Liver (tissue), 3 donors: ENCODE measurements at regions not wholly inside any gene's neighbourhood (a gene's known extent, or its start where the extent isn't known, plus 50 kb on each side); places are given as distances from the start of the nearest gene placed in this dataset.

Experiments
- EGR1 ChIP-seq, 2 donors: IDR thresholded peaks; 2 replicates each; pipeline ENCODE4 v1.6.1; 2016 to 2018; ENCODE audit warnings: antibody characterized with exemption in 2 of 2, low read depth in 2 of 2
- HNF4G ChIP-seq: IDR thresholded peaks from 2 replicates; pipeline ENCODE4 v1.6.1; 2016; ENCODE audit warnings: antibody characterized with exemption
- JUND ChIP-seq, 2 donors: IDR thresholded peaks; 2 replicates each; pipeline ENCODE4 v1.6.1; 2016; ENCODE audit warnings: antibody characterized with exemption in 2 of 2
- RAD21 ChIP-seq, 2 donors: IDR thresholded peaks; 2 replicates each; pipeline ENCODE4 v1.6.1; 2016; ENCODE audit warnings: antibody characterized with exemption in 2 of 2, mild to moderate bottlenecking in 2 of 2
- RXRA ChIP-seq, 2 donors: IDR thresholded peaks; 2 replicates each; pipeline ENCODE4 v1.6.1; 2017 to 2018; ENCODE audit warnings: antibody characterized with exemption in 2 of 2, mild to moderate bottlenecking in 1 of 2
- TAF1 ChIP-seq: conservative IDR thresholded peaks from 2 replicates; pipeline ENCODE4 v1.6.1; 2016; ENCODE audit warnings: antibody characterized with exemption, mild to moderate bottlenecking
- TF ChIP-seq, protein P1 (sequence below): IDR thresholded peaks from 2 replicates; pipeline ENCODE4 v1.6.1; 2016; ENCODE audit warnings: antibody characterized with exemption
- TF ChIP-seq, protein P2 (sequence below): IDR thresholded peaks from 2 replicates; pipeline ENCODE4 v1.6.1; 2016; ENCODE audit warnings: antibody characterized with exemption
- TF ChIP-seq, protein P3 (sequence below): fragments of 150-350 bp; IDR thresholded peaks from 2 replicates; pipeline ENCODE4 v1.5.1; 2017; ENCODE audit warnings: improper control_type of control experiment, low read depth, low read length; ENCODE audit not compliant: missing input control
- TF ChIP-seq, protein P4 (sequence below): IDR thresholded peaks from 2 replicates; pipeline ENCODE4 v1.6.1; 2016; ENCODE audit warnings: antibody characterized with exemption, mild to moderate bottlenecking
- donor health status: healthy.
- donor health status: healthy.

DNA sequence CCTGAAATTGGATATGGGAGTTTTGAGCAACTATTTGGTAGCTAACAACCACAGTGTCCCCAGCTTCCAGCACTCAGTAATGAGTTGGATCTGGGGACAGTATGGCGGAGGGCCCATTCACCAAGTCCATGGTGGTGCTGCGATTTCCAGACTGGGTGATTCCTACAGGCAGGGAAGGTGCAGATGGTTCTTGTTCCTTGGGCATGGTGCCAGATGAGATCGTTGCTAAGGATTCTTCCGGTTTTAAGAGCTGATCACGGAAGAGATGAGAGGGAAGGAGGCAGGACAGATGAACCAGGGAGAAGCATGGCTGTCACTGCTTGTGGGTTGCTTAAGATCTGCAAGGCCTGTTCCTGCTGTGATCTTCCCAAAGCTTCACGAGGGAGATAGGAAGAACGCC lies 380.3 kb downstream of the TCERG1L start:
- TF ChIP-seq, protein P1, sequence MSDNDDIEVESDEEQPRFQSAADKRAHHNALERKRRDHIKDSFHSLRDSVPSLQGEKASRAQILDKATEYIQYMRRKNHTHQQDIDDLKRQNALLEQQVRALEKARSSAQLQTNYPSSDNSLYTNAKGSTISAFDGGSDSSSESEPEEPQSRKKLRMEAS: no peak
- TF ChIP-seq JUND (IDR thresholded peaks at IDR 0.05) (no peak), RXRA (IDR thresholded peaks at IDR 0.05) (no peak), EGR1 (IDR thresholded peaks at IDR 0.05; ENCODE audit: low read depth in 2 of 2) (no peak), TAF1 (no peak), RAD21 (IDR thresholded peaks at IDR 0.05) (no peak), HNF4G (no peak)
- TF ChIP-seq, protein P2, sequence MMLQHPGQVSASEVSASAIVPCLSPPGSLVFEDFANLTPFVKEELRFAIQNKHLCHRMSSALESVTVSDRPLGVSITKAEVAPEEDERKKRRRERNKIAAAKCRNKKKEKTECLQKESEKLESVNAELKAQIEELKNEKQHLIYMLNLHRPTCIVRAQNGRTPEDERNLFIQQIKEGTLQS: no peak
- TF ChIP-seq, protein P3, sequence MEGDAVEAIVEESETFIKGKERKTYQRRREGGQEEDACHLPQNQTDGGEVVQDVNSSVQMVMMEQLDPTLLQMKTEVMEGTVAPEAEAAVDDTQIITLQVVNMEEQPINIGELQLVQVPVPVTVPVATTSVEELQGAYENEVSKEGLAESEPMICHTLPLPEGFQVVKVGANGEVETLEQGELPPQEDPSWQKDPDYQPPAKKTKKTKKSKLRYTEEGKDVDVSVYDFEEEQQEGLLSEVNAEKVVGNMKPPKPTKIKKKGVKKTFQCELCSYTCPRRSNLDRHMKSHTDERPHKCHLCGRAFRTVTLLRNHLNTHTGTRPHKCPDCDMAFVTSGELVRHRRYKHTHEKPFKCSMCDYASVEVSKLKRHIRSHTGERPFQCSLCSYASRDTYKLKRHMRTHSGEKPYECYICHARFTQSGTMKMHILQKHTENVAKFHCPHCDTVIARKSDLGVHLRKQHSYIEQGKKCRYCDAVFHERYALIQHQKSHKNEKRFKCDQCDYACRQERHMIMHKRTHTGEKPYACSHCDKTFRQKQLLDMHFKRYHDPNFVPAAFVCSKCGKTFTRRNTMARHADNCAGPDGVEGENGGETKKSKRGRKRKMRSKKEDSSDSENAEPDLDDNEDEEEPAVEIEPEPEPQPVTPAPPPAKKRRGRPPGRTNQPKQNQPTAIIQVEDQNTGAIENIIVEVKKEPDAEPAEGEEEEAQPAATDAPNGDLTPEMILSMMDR: no peak
- TF ChIP-seq, protein P4, sequence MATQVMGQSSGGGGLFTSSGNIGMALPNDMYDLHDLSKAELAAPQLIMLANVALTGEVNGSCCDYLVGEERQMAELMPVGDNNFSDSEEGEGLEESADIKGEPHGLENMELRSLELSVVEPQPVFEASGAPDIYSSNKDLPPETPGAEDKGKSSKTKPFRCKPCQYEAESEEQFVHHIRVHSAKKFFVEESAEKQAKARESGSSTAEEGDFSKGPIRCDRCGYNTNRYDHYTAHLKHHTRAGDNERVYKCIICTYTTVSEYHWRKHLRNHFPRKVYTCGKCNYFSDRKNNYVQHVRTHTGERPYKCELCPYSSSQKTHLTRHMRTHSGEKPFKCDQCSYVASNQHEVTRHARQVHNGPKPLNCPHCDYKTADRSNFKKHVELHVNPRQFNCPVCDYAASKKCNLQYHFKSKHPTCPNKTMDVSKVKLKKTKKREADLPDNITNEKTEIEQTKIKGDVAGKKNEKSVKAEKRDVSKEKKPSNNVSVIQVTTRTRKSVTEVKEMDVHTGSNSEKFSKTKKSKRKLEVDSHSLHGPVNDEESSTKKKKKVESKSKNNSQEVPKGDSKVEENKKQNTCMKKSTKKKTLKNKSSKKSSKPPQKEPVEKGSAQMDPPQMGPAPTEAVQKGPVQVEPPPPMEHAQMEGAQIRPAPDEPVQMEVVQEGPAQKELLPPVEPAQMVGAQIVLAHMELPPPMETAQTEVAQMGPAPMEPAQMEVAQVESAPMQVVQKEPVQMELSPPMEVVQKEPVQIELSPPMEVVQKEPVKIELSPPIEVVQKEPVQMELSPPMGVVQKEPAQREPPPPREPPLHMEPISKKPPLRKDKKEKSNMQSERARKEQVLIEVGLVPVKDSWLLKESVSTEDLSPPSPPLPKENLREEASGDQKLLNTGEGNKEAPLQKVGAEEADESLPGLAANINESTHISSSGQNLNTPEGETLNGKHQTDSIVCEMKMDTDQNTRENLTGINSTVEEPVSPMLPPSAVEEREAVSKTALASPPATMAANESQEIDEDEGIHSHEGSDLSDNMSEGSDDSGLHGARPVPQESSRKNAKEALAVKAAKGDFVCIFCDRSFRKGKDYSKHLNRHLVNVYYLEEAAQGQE: no peak
